Muscle of leg (tissue), 3 donors: ENCODE measurements at regions not wholly inside any gene's neighbourhood (a gene's known extent, or its start where the extent isn't known, plus 50 kb on each side); places are given as distances from the start of the nearest gene placed in this dataset.

ENCODE experiments used
- DNase-seq: peaks from one replicate; pipeline ENCODE4 v3.0.0; 2013
- H3K27ac ChIP-seq: one replicate; pipeline ENCODE4 v1.5.1; 2013; ENCODE audit warnings: mild to moderate bottlenecking, low read length, control low read depth
- H3K27me3 ChIP-seq: one replicate; pipeline ENCODE4 v1.6.1; 2013; ENCODE audit warnings: low read length; ENCODE audit not compliant: control insufficient read depth, insufficient read depth
- H3K36me3 ChIP-seq: one replicate; pipeline ENCODE4 v1.6.1; 2013; ENCODE audit warnings: low read length; ENCODE audit not compliant: control insufficient read depth, insufficient read depth
- H3K4me1 ChIP-seq: one replicate; pipeline ENCODE4 v1.6.1; 2013; ENCODE audit warnings: low read length; ENCODE audit not compliant: control insufficient read depth, insufficient read depth
- H3K4me3 ChIP-seq: one replicate; pipeline ENCODE4 v1.5.1; 2013; ENCODE audit warnings: low read length, control low read depth
- H3K9me3 ChIP-seq: replicated peaks from 2 replicates; pipeline ENCODE4 v1.6.1; 2013; ENCODE audit warnings: low read depth, low read length; ENCODE audit not compliant: control insufficient read depth
- WGBS: methylation state at CpG from one replicate; pipeline ENCODE4 v1.1.5; 2013; ENCODE audit warnings: missing lambda C conversion rate; ENCODE audit not compliant: insufficient coverage; 5-methylcytosine and 5-hydroxymethylcytosine counted together

DNA sequence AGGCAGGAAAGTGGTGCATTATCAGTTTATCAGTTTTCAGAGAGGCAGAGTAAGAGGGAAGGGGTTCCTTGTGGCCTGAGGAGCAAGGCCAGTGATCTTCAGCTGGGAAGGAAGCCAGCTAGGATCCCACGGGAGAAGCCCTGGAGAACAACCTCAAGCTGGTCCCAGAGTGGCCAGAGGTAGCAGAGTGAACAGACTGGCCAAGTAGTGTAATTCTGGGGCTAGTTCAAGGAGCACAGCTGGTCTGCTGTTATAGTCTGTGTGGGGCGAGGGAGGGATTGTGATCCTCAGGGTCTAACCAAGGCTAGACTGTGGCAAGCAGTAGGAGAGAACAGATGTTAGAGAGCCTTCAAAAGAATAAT is 164.6 kb downstream of the CARTPT start:
- Histone ChIP-seq H3K9me3 (no peaks in the 10 kb centered on the region), H3K27ac (no peak overlapping the region), H3K36me3 (no peaks in the 10 kb centered on the region), H3K4me3 (no peak overlapping the region), H3K27me3 (no peaks in the 10 kb centered on the region), H3K4me1 (peaks cover 8% of the 10 kb centered on the region)
- peak; percentile 58 for DNase-seq
- WGBS = 40% methylated on average over 2 of the region's 2 CpGs

- Histone ChIP-seq H3K9me3 (no peaks in the 10 kb centered on the region), H3K36me3 (no peaks in the 10 kb centered on the region), H3K27me3 (no peaks in the 10 kb centered on the region), H3K4me3 (no peak overlapping the region), H3K27ac (no peak overlapping the region), H3K4me1 (peaks cover 8% of the 10 kb centered on the region)
- no peak for DNase-seq
Observed at GRCh38 chr5:71884926-71885325, 165.9 kb downstream of the CARTPT start.

GRCh38 chr5:71886406-71886805 is 167.3 kb downstream of the CARTPT start:
- no peak for DNase-seq
- no CpG with 5 or more reads among the region's 2 CpGs for WGBS
- Histone ChIP-seq H3K4me3 (no peak overlapping the region), H3K27me3 (no peaks in the 10 kb centered on the region), H3K36me3 (no peaks in the 10 kb centered on the region), H3K27ac (no peak overlapping the region), H3K4me1 (peaks cover 8% of the 10 kb centered on the region), H3K9me3 (no peaks in the 10 kb centered on the region)

DNA sequence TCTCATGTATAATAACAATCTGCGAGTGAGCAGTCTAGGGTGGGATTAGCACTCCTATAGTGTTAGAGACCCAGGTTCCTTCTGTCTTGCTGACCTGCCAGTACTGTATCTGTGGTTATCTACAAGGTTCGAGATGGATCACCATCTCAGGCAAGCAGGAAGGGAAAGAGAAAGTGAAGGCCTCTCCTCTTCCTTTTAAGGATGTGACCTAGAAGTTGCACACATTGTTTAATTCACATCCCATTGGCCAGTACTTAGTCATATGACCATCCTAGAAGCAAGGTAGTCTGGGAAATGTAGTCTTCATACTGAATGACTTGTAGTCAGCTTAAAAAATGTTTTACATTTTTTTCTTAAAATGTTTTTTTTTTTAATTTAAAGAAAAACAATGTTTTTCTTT is 168.6 kb downstream of the CARTPT start:
- Histone ChIP-seq H3K27me3 (no peaks in the 10 kb centered on the region), H3K9me3 (no peaks in the 10 kb centered on the region), H3K4me3 (no peak overlapping the region), H3K36me3 (no peaks in the 10 kb centered on the region), H3K4me1 (peaks cover 8% of the 10 kb centered on the region), H3K27ac (no peak overlapping the region)
- no CpG with 5 or more reads among the region's 2 CpGs for WGBS
- DNase-seq = peak; percentile 74

DNA sequence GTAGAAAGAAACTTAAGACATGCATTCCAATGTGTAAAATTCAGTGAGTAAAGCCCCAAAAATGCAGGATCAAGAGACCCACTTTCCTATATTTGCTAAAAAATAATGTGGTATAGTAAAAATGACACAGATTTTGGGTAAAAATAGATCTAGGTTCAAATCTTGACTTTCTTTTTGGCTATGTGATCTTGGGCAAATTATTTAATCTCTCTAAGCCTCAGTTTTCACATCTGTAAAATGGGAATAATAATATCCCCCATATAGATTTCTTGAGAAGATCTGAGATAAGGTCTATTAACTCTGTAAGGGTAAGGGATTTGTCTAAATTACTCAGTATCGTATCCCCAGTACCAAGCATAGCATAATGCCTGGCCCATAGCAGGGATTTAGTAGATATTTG is 172.3 kb downstream of the CARTPT start:
- no peaks in the 10 kb centered on the region for H3K36me3 ChIP-seq
- no peaks in the 10 kb centered on the region for H3K27me3 ChIP-seq
- H3K9me3 ChIP-seq = no peaks in the 10 kb centered on the region
- H3K4me3 ChIP-seq = no peak overlapping the region
- H3K27ac ChIP-seq = no peak overlapping the region
- DNase-seq = no peak
- H3K4me1 ChIP-seq = no peaks in the 10 kb centered on the region
- WGBS = no CpG with 5 or more reads among the region's 1 CpG

DNA sequence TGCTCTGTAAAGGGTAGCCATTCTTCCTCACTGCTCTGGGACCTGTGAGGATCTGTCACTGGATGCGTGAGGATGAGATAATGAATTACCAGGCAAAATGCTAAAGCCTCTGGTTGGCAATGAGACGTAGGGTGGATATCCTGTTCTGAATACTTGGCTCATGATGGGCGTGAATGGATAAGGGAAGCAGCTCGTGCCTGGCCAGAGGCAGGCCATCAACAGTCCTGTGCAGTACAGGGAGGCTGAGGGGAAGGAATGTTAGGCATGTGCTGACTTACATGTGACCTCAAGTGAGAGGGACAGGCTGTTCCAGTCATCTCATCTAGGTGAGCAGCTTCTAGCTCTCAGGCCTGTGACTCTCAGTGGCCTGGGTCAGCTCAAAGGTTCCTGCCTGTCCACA is 172.8 kb downstream of the CARTPT start:
- Histone ChIP-seq H3K36me3 (no peaks in the 10 kb centered on the region), H3K27me3 (no peaks in the 10 kb centered on the region), H3K9me3 (no peaks in the 10 kb centered on the region), H3K27ac (no peak overlapping the region), H3K4me3 (no peak overlapping the region), H3K4me1 (no peaks in the 10 kb centered on the region)
- peak; percentile 31 for DNase-seq
- WGBS = 57% methylated on average over 3 of the region's 4 CpGs

DNA sequence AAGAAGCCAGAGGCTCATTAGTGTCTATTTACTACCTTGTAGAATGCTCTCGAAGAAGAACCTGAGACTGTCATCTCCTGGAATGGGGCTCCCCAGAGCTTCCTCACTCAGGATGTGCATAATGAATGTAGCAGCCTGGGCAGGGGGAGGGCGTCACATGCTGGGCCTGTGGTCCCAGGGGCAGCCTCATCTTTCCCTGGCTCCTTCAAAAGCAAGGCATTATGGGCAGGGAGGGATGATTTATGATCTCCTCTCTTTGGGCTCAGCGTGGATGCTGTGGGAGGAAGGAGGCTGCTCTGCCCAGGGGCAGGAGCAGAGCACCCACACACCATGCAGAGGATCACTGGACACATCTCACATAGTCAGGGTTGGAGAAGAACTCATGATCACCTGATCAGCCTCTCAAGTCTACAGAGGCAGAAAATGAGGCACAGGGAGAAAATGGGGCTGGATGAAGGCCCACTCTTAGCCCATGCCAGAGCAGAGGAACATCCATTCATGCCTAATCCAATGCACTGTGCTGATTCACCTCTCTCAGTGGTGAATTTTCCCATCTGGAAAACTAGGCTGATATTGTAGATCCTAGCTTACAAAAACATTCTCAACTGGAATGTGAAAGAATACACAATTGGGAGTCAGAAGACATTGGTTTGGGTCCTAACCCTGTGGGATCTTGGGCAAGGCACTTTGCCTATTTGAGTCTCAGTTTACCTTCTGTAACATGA is 173.7 kb downstream of the CARTPT start:
- DNase-seq = peak; percentile 29
- Histone ChIP-seq H3K27me3 (no peaks in the 10 kb centered on the region), H3K4me3 (no peak overlapping the region), H3K27ac (no peak overlapping the region), H3K4me1 (no peaks in the 10 kb centered on the region), H3K9me3 (no peaks in the 10 kb centered on the region), H3K36me3 (no peaks in the 10 kb centered on the region)
- WGBS = 100% methylated on average over 1 of the region's 3 CpGs

GRCh38 chr5:71893451-71893850 is 174.4 kb downstream of the CARTPT start:
- no peaks in the 10 kb centered on the region for H3K4me1 ChIP-seq
- DNase-seq = no peak
- 100% methylated on average over 1 of the region's 3 CpGs for WGBS
- H3K27me3 ChIP-seq = no peaks in the 10 kb centered on the region
- no peaks in the 10 kb centered on the region for H3K36me3 ChIP-seq
- H3K27ac ChIP-seq = no peak overlapping the region
- no peak overlapping the region for H3K4me3 ChIP-seq
- no peaks in the 10 kb centered on the region for H3K9me3 ChIP-seq

DNA sequence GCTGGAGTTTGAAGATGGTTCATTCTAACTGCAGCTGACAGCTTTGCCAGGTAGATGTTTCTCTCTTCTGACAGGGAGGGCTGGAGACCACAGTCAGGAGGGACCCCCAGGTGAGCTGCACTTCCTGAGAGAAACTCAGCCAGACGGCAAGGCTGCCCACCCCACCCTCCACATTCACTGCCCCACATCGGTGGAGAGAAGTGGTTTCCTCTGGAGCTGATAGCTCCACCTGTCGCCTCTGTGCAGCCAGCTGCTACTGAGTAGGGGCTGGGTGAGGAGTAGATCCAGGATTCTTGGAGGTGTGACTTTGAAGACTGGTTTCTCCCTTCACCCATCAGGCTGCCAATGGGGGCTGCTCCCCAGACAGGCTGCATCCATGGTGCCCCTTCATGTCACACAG is 175.0 kb downstream of the CARTPT start:
- WGBS = no CpG with 5 or more reads among the region's 3 CpGs
- Histone ChIP-seq H3K4me3 (no peak overlapping the region), H3K36me3 (no peaks in the 10 kb centered on the region), H3K9me3 (no peaks in the 10 kb centered on the region), H3K27ac (no peak overlapping the region), H3K4me1 (no peaks in the 10 kb centered on the region), H3K27me3 (no peaks in the 10 kb centered on the region)
- no peak for DNase-seq

- H3K36me3 ChIP-seq = no peaks in the 10 kb centered on the region
- no peak overlapping the region for H3K4me3 ChIP-seq
- DNase-seq = no peak
- WGBS = 60% methylated on average over 1 of the region's 1 CpG
- no peaks in the 10 kb centered on the region for H3K4me1 ChIP-seq
- no peaks in the 10 kb centered on the region for H3K27me3 ChIP-seq
- no peaks in the 10 kb centered on the region for H3K9me3 ChIP-seq
- H3K27ac ChIP-seq = no peak overlapping the region
Observed at GRCh38 chr5:71895546-71895945, 176.5 kb downstream of the CARTPT start.

- WGBS = 100% methylated on average over 1 of the region's 2 CpGs
- Histone ChIP-seq H3K4me1 (no peaks in the 10 kb centered on the region), H3K4me3 (no peak overlapping the region), H3K9me3 (no peaks in the 10 kb centered on the region), H3K27me3 (no peaks in the 10 kb centered on the region), H3K27ac (no peak overlapping the region), H3K36me3 (no peaks in the 10 kb centered on the region)
- no peak for DNase-seq
Observed at GRCh38 chr5:71899865-71900342, 180.8 kb downstream of the CARTPT start.
